GM19468 (cell line): ENCODE measurements at regions not wholly inside any gene's neighbourhood (a gene's known extent, or its start where the extent isn't known, plus 50 kb on each side); places are given as distances from the start of the nearest gene placed in this dataset.

Experiments
- ATAC-seq: cut with Tn5 transposase; IDR thresholded peaks from one replicate; pipeline ENCODE4 v1.9.1; 2021; ENCODE audit warnings: mild to moderate bottlenecking, moderate library complexity, moderate number of reproducible peaks; ENCODE audit not compliant: unreplicated experiment; ENCODE audit errors: extremely low read depth

DNA sequence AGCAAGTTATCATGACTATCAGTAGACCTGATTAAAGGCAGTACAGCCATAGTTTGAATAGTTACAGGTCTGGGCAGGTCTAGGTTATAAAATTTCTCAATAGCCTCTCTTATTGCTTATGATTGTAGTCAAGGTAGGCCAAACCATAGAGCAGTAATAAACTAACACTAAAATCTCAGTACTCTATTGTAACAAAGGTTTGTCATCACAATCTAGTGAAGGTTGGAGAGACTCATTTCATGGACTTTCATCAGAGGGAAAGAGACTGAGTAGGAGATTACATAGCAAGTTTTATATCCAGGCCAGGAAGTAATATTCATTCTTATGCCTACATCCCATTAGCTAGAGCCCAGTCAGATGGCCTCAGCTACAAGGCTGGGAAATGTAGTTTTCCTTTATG is 141.0 kb downstream of the ASB9 start:
- ATAC-seq, result no peak

- ATAC-seq, result no peak
Measured at GRCh38 chrX:15127010-15127409, 142.9 kb downstream of the ASB9 start.

DNA sequence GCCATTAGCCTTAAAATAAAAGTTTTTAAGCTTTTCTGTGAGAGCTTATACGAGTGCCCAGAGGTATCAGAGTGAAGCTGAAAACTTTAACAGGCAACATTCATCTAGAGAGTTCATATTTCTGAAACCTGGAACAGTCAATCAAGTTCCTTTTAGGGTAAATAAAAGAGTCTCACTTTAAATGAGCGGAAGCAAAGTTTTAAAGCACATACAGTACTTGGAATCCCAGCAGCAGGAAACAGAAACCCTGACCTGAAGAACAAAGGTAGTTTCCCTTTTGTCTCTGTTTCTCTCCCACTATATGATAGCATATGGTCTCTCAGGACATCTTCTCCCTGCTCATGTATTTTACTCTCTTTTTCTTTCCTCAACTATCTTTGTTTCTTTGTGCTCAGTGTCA is 153.0 kb downstream of the ASB9 start:
- ATAC-seq, result no peak

- no peak for ATAC-seq
Measured at GRCh38 chrX:15114743-15115566, 154.9 kb downstream of the ASB9 start.

GRCh38 chrX:15107367-15107988 is 162.4 kb downstream of the ASB9 start:
- no peak for ATAC-seq

DNA sequence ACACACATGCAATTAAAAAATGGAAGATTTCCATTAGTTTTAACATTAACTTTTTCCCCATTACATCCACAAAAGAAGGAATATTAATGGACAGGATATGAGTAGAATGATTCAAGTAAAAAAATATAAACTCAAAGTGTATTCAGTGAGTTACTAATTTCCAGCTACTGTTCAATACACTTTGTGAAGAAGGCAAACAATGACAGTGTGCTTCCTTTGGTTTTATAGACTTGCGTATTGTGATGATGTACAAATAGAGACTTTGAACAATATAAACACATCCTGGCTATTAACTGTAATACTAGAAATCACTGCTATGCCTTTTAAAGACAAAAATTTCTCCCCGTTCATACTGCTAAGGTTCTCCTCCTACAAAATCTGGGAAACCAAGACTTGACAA is 171.4 kb downstream of the ASB9 start:
- no peak for ATAC-seq

- no peak for ATAC-seq
Measured at GRCh38 chrX:15087747-15088146, 182.1 kb downstream of the ASB9 start.

DNA sequence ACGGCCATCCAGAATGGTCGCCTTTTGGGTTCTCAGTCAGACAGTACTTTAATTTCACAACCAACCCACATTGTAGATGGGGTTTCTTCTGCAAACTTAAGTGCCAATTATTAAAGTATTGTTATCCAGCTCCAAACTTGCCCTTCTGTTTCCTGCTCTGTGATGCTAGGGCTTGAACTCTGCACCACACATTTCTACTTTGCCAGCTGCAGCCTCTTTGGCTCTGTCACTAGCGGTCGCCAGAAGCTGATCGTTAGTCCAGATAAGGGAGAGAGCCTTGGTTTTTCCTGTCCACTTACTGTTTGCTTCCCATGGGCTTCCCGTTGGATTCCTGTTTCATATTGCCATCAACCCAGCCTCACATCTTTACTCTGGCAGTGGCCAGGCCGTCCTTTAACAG is 196.6 kb downstream of the ASB9 start:
- no peak for ATAC-seq

DNA sequence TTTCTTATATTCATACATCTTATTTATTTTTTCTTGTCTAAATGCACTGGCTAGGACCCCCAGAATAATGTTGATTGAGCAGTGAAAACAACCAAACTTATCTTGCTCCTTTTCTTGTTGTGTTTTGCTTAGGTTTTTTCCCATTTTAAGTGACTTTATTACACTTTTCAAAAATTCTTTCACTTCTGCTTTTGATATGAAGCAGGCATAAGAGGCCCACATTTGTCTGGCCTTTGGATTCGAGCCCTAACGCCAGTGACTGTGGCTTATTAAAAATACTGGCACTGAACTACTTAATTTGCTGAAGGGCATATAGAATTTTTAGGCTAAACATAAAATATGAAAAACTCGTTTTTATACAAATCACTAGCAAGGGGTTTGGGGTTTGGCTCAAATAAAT is 197.0 kb downstream of the ASB9 start:
- ATAC-seq, result no peak

DNA sequence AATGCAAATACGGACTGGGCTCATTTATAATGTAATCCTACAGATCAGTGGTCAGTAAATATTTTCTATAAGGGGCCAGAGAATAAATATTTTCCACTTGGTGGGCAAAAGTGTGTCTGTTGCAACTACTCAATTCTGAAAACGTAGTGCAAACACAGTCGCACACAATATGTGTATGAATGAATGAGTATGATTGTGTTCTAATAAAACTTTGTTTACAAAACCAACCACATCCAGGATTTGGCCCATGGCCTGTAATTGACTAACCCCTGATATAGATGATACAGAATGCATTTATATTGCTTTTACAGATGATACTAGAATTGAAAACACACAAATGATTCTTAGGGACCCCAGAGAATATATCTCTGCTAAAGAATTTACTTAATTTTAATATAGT is 197.6 kb downstream of the ASB9 start:
- no peak for ATAC-seq

GRCh38 chrX:15059474-15059873 is 186.3 kb downstream of the MOSPD2 start:
- no peak for ATAC-seq

DNA sequence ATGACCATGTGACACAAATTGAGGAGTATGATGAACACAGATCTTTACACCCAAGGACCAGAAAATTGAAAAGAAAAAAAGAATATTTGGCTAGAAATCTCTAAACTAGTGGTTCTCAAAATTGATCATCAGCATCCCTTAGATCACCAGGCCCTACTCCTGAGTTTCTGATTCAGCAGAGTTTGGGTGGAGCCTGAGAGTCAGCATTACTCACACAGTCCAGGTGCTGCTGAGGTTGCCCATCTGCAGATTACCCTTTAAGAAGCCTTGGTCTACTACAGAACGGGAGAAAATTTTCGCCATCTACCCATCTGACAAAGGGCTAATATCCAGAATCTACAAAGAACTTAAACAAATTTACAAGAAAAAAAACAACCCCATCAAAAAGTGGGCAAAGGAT is 182.8 kb downstream of the MOSPD2 start:
- ATAC-seq, result no peak

DNA sequence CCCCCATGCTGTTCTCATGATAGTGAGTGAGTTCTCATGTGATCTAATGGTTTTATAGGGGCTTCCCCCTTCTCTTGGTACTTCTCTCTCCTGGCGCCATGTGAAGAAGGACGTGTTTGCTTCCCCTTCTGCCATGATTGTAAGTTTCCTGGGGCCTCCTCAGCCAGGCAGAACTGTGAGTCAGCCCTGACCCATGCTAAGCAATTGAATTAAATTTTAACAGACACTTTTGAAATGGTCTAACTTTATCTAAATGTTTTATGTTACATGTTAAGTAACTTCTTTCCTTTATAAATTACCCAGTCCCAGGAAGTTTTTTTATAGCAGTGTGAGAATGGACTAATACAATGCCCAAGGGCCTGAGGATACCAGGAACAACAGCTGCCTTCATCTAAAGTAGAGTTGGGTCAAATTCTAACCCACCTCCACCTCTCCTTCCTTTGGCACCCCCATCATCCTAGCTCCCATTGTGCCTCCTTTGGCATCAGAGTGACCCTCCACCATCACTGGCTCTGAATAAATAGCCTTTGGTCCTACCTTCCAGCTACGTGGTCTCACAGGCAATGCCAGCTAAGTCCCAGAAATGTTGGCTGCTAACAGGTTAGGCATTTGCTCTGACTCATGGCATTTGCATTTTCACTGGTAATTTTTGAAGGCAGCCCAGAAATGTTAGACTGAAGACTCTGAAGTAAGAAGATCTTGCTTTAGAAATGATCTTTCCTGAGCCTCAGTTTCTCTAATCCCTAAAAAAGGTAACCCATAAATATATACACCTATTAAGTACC is 182.1 kb downstream of the MOSPD2 start:
- ATAC-seq, result no peak

DNA sequence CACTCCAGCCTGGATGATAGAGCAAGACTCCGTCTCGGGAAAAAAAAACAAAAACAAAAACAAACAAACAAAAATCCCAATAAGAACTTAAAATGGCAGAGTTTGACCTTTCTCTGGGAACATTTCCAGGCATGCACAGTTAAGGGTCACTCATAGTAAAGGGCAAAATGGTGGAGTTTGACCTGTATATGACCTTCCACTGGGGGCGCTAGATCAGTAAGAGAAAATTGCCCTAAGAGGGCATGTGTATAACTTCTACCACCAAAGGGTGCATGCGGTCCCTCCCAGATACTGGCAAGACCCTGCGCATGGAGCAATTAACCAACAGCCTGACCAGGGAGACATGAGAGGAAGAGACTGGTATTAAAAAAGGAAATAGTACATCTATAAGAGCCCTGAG is 177.2 kb downstream of the MOSPD2 start:
- no peak for ATAC-seq

DNA sequence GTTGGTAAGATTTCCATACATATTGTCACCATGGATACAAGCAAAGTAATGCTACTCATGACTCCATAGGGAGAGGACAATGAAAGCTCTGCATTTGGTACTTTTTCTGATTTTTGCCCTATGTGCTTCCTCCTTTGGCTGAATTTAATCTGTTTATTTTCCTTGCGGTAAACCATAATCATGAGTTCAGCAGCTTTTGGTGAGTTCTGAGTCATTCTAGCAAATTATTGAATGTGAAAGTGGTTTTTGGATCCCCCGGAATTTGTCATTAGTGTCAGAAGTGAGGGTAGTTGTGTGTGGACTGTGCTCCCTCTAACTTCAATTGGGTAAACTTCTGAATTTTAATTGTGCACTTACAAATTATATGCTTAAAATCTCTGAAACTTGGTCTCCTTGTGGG is 170.3 kb downstream of the MOSPD2 start:
- ATAC-seq, result no peak

- no peak for ATAC-seq
Measured at GRCh38 chrX:15033917-15034316, 160.7 kb downstream of the MOSPD2 start.

GRCh38 chrX:15017491-15017890 is 144.3 kb downstream of the MOSPD2 start:
- no peak for ATAC-seq

- no peak for ATAC-seq
Measured at GRCh38 chrX:15016051-15016450, 142.8 kb downstream of the MOSPD2 start.

DNA sequence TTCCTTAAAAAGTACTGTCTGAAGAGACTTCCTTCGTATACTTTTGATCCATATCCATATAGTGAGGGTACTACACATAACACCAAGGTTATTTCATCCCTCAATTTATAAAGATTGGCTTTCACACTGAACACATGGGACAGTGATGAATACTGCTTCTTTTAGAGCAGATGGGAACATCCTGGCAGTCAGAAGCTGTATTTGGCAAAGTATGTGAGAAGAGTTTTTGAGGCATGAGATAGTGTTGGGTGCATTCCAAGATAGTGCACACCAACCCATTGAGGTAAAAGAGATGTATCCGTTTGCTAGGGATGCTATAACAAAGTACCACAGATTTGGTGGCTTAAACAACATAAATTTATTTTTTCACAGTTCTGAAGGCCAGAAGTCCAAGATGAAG is 141.1 kb downstream of the MOSPD2 start:
- ATAC-seq, result no peak

DNA sequence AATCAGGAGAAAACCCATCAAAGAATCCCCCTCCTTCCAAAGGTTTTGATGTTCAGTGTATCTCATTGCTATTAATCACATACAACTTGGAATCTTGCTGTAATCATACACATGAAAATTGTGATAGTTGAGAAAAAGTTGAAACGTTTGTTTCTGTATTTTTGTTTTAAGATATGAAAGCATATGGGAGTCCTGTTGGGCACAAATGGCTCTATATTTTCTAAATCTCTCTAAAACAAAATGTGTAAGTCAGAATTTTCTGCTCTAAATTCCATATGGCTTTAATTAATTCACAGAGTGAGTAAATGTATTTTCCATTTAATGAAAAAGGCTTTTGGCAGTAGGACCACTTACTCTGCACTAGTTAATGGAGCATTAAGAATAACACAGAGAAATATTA is 140.2 kb downstream of the MOSPD2 start:
- ATAC-seq, result no peak

DNA sequence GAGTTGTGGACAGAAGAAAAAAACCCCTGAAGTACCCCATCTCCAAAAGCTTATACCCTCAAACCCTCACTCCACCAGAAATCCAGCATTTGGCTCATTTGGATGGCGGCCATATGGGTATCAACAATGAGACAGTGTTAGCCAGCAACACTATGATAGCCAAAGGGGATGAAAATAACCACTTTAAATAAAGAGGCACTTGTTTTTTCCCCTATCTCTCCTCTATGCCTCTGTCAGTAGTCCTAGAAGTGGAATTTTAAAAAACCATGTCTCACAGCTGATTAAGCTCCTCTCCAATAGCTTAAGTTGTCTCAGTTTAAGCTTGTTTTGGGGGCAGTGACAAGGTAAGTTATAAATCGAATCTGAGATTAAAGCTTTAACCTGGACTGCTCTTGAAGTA is 124.0 kb downstream of the MOSPD2 start:
- no peak for ATAC-seq
